ENCODE measurements at regions not wholly inside any gene's neighbourhood (a gene's known extent, or its start where the extent isn't known, plus 50 kb on each side); places are given as distances from the start of the nearest gene placed in this dataset.

DNA sequence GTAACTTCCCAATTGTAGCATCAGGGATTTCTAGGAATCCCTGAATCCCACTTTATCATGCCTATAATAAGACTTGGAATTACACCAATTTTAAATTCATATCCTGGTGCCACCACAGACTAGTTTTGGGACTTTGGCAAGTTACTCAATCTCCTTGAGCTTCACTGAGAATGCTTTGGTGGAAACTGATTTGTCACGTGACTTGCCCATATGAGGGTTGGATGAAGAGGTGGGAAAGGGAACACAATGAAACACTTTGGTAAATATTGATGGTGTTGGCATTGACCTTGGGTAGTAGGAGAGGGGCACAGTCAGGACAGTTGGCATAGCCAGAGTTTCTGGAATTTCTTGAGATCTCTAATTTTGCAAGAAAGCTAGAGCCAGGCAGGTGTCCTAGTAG lies 452.2 kb downstream of the SLC4A3 start:
- Histone ChIP-seq H3K79me2 (no peaks in the 10 kb centered on the region), H3K36me3 (replicated peaks; ENCODE audit: insufficient read depth, low read depth) (no peaks in the 10 kb centered on the region), H3K4me3 (no peak overlapping the region), H3K27ac (no peak overlapping the region), H3K4me1 (ENCODE audit: insufficient read depth) (peaks cover 5% of the 10 kb centered on the region), H3K9me3 (ENCODE audit: low read depth) (no peaks in the 10 kb centered on the region), H4K20me1 (ENCODE audit: insufficient read depth, poor library complexity, severe bottlenecking) (no peaks in the 10 kb centered on the region), H2AFZ (no peak overlapping the region), H3K27me3 (peaks cover 6% of the 10 kb centered on the region), H3K4me2 (no peak overlapping the region), H3K9me2 (replicated peaks; ENCODE audit: insufficient read depth) (no peaks in the 10 kb centered on the region)
- 96% methylated on average over 1 of the region's 1 CpG for WGBS (ENCODE audit: low lambda C conversion rate, missing lambda C conversion rate)
- TF ChIP-seq, protein P1, sequence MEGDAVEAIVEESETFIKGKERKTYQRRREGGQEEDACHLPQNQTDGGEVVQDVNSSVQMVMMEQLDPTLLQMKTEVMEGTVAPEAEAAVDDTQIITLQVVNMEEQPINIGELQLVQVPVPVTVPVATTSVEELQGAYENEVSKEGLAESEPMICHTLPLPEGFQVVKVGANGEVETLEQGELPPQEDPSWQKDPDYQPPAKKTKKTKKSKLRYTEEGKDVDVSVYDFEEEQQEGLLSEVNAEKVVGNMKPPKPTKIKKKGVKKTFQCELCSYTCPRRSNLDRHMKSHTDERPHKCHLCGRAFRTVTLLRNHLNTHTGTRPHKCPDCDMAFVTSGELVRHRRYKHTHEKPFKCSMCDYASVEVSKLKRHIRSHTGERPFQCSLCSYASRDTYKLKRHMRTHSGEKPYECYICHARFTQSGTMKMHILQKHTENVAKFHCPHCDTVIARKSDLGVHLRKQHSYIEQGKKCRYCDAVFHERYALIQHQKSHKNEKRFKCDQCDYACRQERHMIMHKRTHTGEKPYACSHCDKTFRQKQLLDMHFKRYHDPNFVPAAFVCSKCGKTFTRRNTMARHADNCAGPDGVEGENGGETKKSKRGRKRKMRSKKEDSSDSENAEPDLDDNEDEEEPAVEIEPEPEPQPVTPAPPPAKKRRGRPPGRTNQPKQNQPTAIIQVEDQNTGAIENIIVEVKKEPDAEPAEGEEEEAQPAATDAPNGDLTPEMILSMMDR (IDR thresholded peaks at IDR 0.05; ENCODE audit: poor library complexity) = no peak
- TF ChIP-seq EZH2phosphoT487 (IDR thresholded peaks at IDR 0.05; ENCODE audit: low read depth, severe bottlenecking, unreplicated experiment) (no peak), EZH2 (IDR thresholded peaks at IDR 0.05; ENCODE audit: borderline replicate concordance) (no peak)
- no peak for DNase-seq (ENCODE audit: low spot score)

DNA sequence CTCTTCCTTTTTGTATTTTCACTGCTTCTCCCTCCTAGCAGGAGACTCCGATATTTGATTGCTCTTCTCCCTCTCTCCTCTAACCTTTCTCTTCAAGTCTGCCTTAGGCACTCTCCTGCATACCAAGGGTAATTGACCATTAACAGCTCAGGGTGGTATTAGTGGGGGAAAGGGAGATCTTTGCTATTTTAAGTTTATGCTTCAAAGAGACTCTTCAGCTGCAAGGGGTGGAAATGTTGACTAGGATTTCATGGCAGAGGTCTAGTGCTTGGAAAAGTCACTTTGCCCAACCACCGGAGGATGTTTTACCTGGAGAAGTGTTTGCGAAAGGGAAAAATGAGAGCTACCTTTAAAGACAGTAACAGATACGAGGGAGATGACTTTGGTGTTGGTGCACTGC lies 453.7 kb downstream of the SLC4A3 start:
- TF ChIP-seq, protein P1 (IDR thresholded peaks at IDR 0.05; ENCODE audit: poor library complexity) = no peak
- no peak for DNase-seq (ENCODE audit: low spot score)
- Histone ChIP-seq H3K79me2 (no peaks in the 10 kb centered on the region), H3K4me3 (no peak overlapping the region), H4K20me1 (ENCODE audit: insufficient read depth, poor library complexity, severe bottlenecking) (no peaks in the 10 kb centered on the region), H2AFZ (no peak overlapping the region), H3K9me3 (ENCODE audit: low read depth) (no peaks in the 10 kb centered on the region), H3K9me2 (replicated peaks; ENCODE audit: insufficient read depth) (no peaks in the 10 kb centered on the region), H3K4me1 (ENCODE audit: insufficient read depth) (peaks cover 5% of the 10 kb centered on the region), H3K4me2 (no peak overlapping the region), H3K27ac (no peak overlapping the region), H3K36me3 (replicated peaks; ENCODE audit: insufficient read depth, low read depth) (no peaks in the 10 kb centered on the region), H3K27me3 (peaks cover 6% of the 10 kb centered on the region)
- 46% methylated on average over 4 of the region's 4 CpGs for WGBS (ENCODE audit: low lambda C conversion rate, missing lambda C conversion rate)

DNA sequence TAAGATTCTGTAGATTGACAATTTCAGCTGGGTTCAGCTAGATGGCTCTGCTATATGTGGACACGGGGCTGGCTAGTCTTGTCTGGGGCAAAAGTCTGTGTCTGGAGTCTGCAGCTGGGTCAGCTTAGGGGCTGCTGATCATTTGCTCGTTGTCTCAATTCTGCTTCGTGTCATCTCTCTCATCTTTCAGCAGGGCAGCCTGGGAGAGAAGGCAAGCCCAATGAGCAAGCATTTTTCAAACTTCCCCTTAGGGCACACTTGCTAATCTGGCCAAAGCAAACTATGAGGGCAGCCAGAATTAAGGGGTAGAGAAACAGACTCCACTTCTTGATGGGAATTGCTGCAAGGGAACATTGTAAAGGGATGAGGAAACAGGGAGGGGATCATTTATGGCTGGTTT lies 462.6 kb downstream of the SLC4A3 start:
- Histone ChIP-seq H3K4me1 (ENCODE audit: insufficient read depth) (no peaks in the 10 kb centered on the region), H3K4me3 (no peak overlapping the region), H2AFZ (no peak overlapping the region), H3K27ac (no peak overlapping the region), H3K36me3 (replicated peaks; ENCODE audit: insufficient read depth, low read depth) (no peaks in the 10 kb centered on the region), H3K9me3 (ENCODE audit: low read depth) (no peaks in the 10 kb centered on the region), H3K27me3 (no peaks in the 10 kb centered on the region), H4K20me1 (ENCODE audit: insufficient read depth, poor library complexity, severe bottlenecking) (no peaks in the 10 kb centered on the region), H3K9me2 (replicated peaks; ENCODE audit: insufficient read depth) (no peaks in the 10 kb centered on the region), H3K4me2 (no peak overlapping the region), H3K79me2 (no peaks in the 10 kb centered on the region)
- no peak for DNase-seq (ENCODE audit: low spot score)
- TF ChIP-seq EZH2 (IDR thresholded peaks at IDR 0.05; ENCODE audit: borderline replicate concordance) (no peak), EZH2phosphoT487 (IDR thresholded peaks at IDR 0.05; ENCODE audit: low read depth, severe bottlenecking, unreplicated experiment) (no peak)
- TF ChIP-seq, protein P1 (IDR thresholded peaks at IDR 0.05; ENCODE audit: poor library complexity) = no peak
- 36% methylated on average over 3 of the region's 3 CpGs for WGBS (ENCODE audit: low lambda C conversion rate, missing lambda C conversion rate)

DNA sequence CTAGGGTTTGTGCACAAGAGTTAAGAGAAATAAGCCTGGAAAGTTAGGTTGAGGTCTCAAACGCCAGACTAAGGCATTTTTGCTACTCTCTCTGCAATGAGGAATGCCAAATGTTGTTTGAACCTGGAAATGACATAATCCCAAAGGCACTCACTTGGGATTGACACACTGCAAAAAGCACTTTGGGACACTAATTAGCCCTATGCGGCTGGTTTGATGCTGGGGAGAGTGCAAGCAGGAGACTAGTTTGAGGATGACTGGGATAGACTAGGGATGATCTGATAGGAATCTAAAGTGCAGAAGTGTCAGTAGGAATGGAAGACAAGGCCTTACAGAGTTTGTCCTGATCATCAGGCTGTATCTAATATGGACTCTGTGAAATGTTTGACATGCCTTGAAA lies 469.0 kb downstream of the SLC4A3 start:
- H3K36me3 ChIP-seq (replicated peaks; ENCODE audit: insufficient read depth, low read depth) = no peaks in the 10 kb centered on the region
- no peaks in the 10 kb centered on the region for H3K9me3 ChIP-seq (ENCODE audit: low read depth)
- WGBS (ENCODE audit: low lambda C conversion rate, missing lambda C conversion rate) = 14% methylated on average over 2 of the region's 2 CpGs
- H4K20me1 ChIP-seq (ENCODE audit: insufficient read depth, poor library complexity, severe bottlenecking) = no peaks in the 10 kb centered on the region
- no peaks in the 10 kb centered on the region for H3K4me1 ChIP-seq (ENCODE audit: insufficient read depth)
- TF ChIP-seq EZH2phosphoT487 (IDR thresholded peaks at IDR 0.05; ENCODE audit: low read depth, severe bottlenecking, unreplicated experiment) (no peak), EZH2 (IDR thresholded peaks at IDR 0.05; ENCODE audit: borderline replicate concordance) (no peak)
- TF ChIP-seq, protein P1 (IDR thresholded peaks at IDR 0.05; ENCODE audit: poor library complexity) = no peak
- H3K27ac ChIP-seq = no peak overlapping the region
- no peak overlapping the region for H3K4me3 ChIP-seq
- no peaks in the 10 kb centered on the region for H3K27me3 ChIP-seq
- H3K9me2 ChIP-seq (replicated peaks; ENCODE audit: insufficient read depth) = no peaks in the 10 kb centered on the region
- no peak for DNase-seq (ENCODE audit: low spot score)
- no peak overlapping the region for H2AFZ ChIP-seq
- H3K4me2 ChIP-seq = no peak overlapping the region
- no peaks in the 10 kb centered on the region for H3K79me2 ChIP-seq

All from hepatocyte (in vitro differentiated cells).